Endothelial cell of umbilical vein (primary cell): ENCODE measurements at regions not wholly inside any gene's neighbourhood (a gene's known extent, or its start where the extent isn't known, plus 50 kb on each side); places are given as distances from the start of the nearest gene placed in this dataset.

Experiments
- BruUV-seq: library from RNA; stranded (reverse); fragments of 400-500 nt; replicated peaks from 2 replicates; lab custom pipeline; 2021; lab: Mats Ljungman, UMichigan
- CTCF ChIA-PET: fragments of 300-600, 350-600 bp; sonication (Branson Sonifier 250); formaldehyde crosslinking; loops from one replicate; lab custom pipeline; 2021; ENCODE audit warnings: antibody characterized with exemption, inconsistent platforms; lab: Charles Lee
- POLR2A ChIA-PET: fragments of 300-600, 350-600 bp; sonication (Branson Sonifier 250); formaldehyde crosslinking; loops from one replicate; lab custom pipeline; 2021; ENCODE audit warnings: antibody characterized with exemption, inconsistent platforms; lab: Charles Lee
- DNase-seq: peaks from one replicate; pipeline ENCODE4 v3.0.0-alpha.2; 2011; ENCODE audit warnings: low read depth, low spot score
- FAIRE-seq: peaks from 2 replicates; lab custom pipeline; 2011; peaks lifted over from hg19 to GRCh38; lab: Jason Lieb, UNC
- H2AFZ ChIP-seq: 2 replicates; pipeline ENCODE4 v1.6.0; 2012; ENCODE audit warnings: low read depth, low read length, control low read depth, inconsistent platforms
- H3K27ac ChIP-seq: 2 replicates; pipeline ENCODE4 v1.5.1; 2011; ENCODE audit warnings: low read depth, mild to moderate bottlenecking, control low read depth, low read length, moderate library complexity; ENCODE audit not compliant: insufficient read depth
- H3K27me3 ChIP-seq, 2 experiments: 2 replicates each; pipeline versions ENCODE4 v1.6.0 to v1.6.1; 2011; ENCODE audit warnings: low read length in 2 of 2, mixed read lengths in 1 of 2; ENCODE audit not compliant: control insufficient read depth in 2 of 2, insufficient read depth in 2 of 2
- H3K36me3 ChIP-seq, 2 experiments: 2 replicates in 1 of 2; 3 replicates in 1 of 2; pipeline ENCODE4 v1.5.1; 2011; ENCODE audit warnings: low read length in 2 of 2, mild to moderate bottlenecking in 1 of 2, moderate library complexity in 1 of 2; ENCODE audit not compliant: control insufficient read depth in 2 of 2, insufficient read depth in 2 of 2; ENCODE audit errors: extremely low read depth in 1 of 2
- H3K4me1 ChIP-seq: 3 replicates; pipeline ENCODE4 v1.5.1; 2011; ENCODE audit warnings: mild to moderate bottlenecking, low read length; ENCODE audit not compliant: control insufficient read depth, insufficient read depth; ENCODE audit errors: extremely low read depth
- H3K4me2 ChIP-seq: 2 replicates; pipeline ENCODE4 v1.6.1; 2011; ENCODE audit warnings: low read length, control low read depth, mixed read lengths; ENCODE audit not compliant: insufficient read depth
- H3K4me3 ChIP-seq, 3 experiments: fragments of 200-600 bp in 1 of 3; sonication (generic), shearing (Covaris generic) in 1 of 3; replicated peaks in 1 of 3; 2 replicates each; pipeline ENCODE4 v1.5.1; 2011 to 2016; ENCODE audit warnings: control low read depth in 3 of 3, low read length in 3 of 3, mild to moderate bottlenecking in 2 of 3, inconsistent platforms in 1 of 3, low read depth in 1 of 3, moderate library complexity in 1 of 3; ENCODE audit not compliant: insufficient read depth in 1 of 3
- H3K79me2 ChIP-seq: 2 replicates; pipeline ENCODE4 v1.6.0; 2012; ENCODE audit warnings: low read length, inconsistent platforms; ENCODE audit not compliant: control insufficient read depth, insufficient read depth
- H3K9ac ChIP-seq: replicated peaks from 2 replicates; pipeline ENCODE3; 2011; ENCODE audit warnings: low read length, control low read depth; ENCODE audit not compliant: insufficient read depth; ENCODE audit errors: extremely low read depth
- H3K9me1 ChIP-seq: replicated peaks from 3 replicates; pipeline ENCODE4 v1.6.0; 2011; ENCODE audit warnings: mild to moderate bottlenecking, low read length; ENCODE audit not compliant: control insufficient read depth, insufficient read depth; ENCODE audit errors: extremely low read depth
- H3K9me3 ChIP-seq: replicated peaks from 2 replicates; pipeline ENCODE4 v1.5.1; 2012; ENCODE audit warnings: low read length, inconsistent platforms; ENCODE audit not compliant: control insufficient read depth, insufficient read depth
- H4K20me1 ChIP-seq: replicated peaks from 2 replicates; pipeline ENCODE3; 2011; ENCODE audit warnings: mild to moderate bottlenecking, low read length; ENCODE audit not compliant: control insufficient read depth, insufficient read depth; ENCODE audit errors: extremely low read depth
- EZH2 ChIP-seq: IDR thresholded peaks from 2 replicates; pipeline ENCODE4 v1.6.1; 2012; ENCODE audit warnings: borderline replicate concordance, low read depth, mild to moderate bottlenecking, moderate library complexity, low read length, inconsistent platforms; ENCODE audit not compliant: severe bottlenecking
- FOS ChIP-seq: IDR thresholded peaks from 2 replicates; pipeline ENCODE4 v1.6.1; 2011; ENCODE audit warnings: mild to moderate bottlenecking, low read length, moderate library complexity, borderline replicate concordance; ENCODE audit not compliant: insufficient read depth
- GATA2 ChIP-seq: IDR thresholded peaks from 2 replicates; pipeline ENCODE4 v1.7.0; 2011; ENCODE audit warnings: low read depth, mild to moderate bottlenecking, moderate library complexity, mixed read lengths, low read length; ENCODE audit not compliant: insufficient read length, insufficient read depth
- JUN ChIP-seq: IDR thresholded peaks from 2 replicates; pipeline ENCODE4 v1.6.1; 2011; ENCODE audit warnings: borderline replicate concordance, low read depth; ENCODE audit not compliant: insufficient read length, insufficient read depth
- MYC ChIP-seq: IDR thresholded peaks from one replicate; pipeline ENCODE4 v1.6.1; 2011; ENCODE audit warnings: mild to moderate bottlenecking, low read depth, low read length
- POLR2A ChIP-seq: IDR thresholded peaks from 2 replicates; pipeline ENCODE4 v1.6.1; 2012; ENCODE audit warnings: low read depth, mild to moderate bottlenecking, control low read depth, low read length
- POLR2AphosphoS5 ChIP-seq: IDR thresholded peaks from 2 replicates; pipeline ENCODE4 v1.6.1; 2012; ENCODE audit warnings: low read depth, mild to moderate bottlenecking, control low read depth, low read length, moderate library complexity; ENCODE audit not compliant: insufficient read depth
- dilution Hi-C: fragments of 300-500 bp; cut with MboI; formaldehyde crosslinking; loops from one replicate; pipeline ENCODE4 v1.15.0; 2019; ENCODE audit warnings: low sequenced_read_pairs; ENCODE audit not compliant: extremely low pct_ligation_motif_present
- intact Hi-C: fragments of 100-400 bp; cut with micrococcal nuclease; formaldehyde crosslinking; loops from one replicate; pipeline ENCODE4 v1.10.0; 2022
- TF ChIP-seq, protein P1 (sequence below): IDR thresholded peaks from 2 replicates; pipeline ENCODE4 v1.6.1; 2011; ENCODE audit not compliant: insufficient read depth, insufficient read length

DNA sequence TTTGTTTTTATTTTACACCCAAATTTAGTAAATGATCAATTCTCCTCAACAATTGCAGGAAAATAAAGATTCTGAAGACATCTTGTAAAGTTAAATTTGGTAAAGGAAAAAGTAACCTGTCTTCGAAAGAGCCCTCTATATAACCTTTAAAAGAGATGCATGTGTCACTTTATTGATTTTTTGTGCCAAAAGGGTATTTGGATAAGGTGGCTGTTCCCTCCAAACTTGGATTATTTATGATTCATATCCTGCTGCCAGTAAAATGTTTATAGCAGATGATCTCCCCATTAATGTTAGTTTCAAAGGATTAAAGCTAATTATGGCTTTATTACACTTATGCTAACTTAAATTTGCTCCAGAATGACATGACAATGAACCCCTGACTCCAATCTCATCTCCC, 98.8 kb downstream of the DUSP6 start:
- Histone ChIP-seq H3K27ac (no peak overlapping the region), H3K9me1 (no peaks in the 10 kb centered on the region), H2AFZ (no peak overlapping the region), H3K4me3 (no peak overlapping the region), H3K4me2 (no peak overlapping the region), H4K20me1 (no peaks in the 10 kb centered on the region), H3K27me3 (no peaks in the 10 kb centered on the region), H3K9ac (no peak overlapping the region), H3K79me2 (no peaks in the 10 kb centered on the region), H3K9me3 (no peaks in the 10 kb centered on the region), H3K36me3 (no peaks in the 10 kb centered on the region), H3K4me1 (no peaks in the 10 kb centered on the region)
- FAIRE-seq (no peak), DNase-seq (no peak)
- dilution Hi-C loops = no loop called here
- no TSS peak for BruUV-seq
- CTCF ChIA-PET = no interaction called here
- intact Hi-C loops = no loop called here
- POLR2A ChIA-PET = no interaction called here
- no peak for TF ChIP-seq GATA2
- TF ChIP-seq POLR2AphosphoS5 = no peak
- no peak for TF ChIP-seq POLR2A
- peak; percentile 16 for TF ChIP-seq FOS
- no peak for TF ChIP-seq EZH2

DNA sequence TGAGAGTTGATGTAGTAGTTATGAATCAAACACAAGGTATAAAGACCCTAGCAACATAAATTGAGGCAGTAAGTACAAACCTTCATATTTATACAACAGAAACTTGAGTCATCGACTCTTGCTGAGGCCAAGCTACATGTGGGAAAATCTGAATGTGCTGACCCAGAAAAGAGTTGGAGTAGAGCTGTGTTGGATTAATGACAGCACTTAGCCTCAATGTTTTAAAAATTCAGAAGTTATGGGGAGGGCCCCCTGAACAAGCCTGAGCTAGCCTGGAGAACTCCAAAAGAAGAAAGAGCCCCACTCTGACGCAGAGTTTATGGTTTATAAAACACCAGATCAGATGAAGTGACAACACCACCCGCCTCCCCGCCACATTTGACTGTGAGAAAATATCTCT, 100.0 kb downstream of the DUSP6 start:
- no peak for DNase-seq

More for the DNA sequence above, 100.0 kb downstream of the DUSP6 start:
- no peak for FAIRE-seq
- no TSS peak for BruUV-seq
- H3K79me2 ChIP-seq = no peaks in the 10 kb centered on the region
- H3K27me3 ChIP-seq = no peaks in the 10 kb centered on the region
- H3K9ac ChIP-seq = no peak overlapping the region
- TF ChIP-seq POLR2AphosphoS5 (no peak), MYC (no peak), JUN (no peak), POLR2A (no peak), EZH2 (no peak), GATA2 (no peak)
- TF ChIP-seq, protein P1, sequence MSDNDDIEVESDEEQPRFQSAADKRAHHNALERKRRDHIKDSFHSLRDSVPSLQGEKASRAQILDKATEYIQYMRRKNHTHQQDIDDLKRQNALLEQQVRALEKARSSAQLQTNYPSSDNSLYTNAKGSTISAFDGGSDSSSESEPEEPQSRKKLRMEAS = no peak
- ChIA-PET POLR2A (no interaction called here), CTCF (no interaction called here)
- no peaks in the 10 kb centered on the region for H3K9me1 ChIP-seq
- no peak overlapping the region for H3K4me3 ChIP-seq
- H3K9me3 ChIP-seq = no peaks in the 10 kb centered on the region
- no peaks in the 10 kb centered on the region for H4K20me1 ChIP-seq
- H2AFZ ChIP-seq = no peak overlapping the region
- no peaks in the 10 kb centered on the region for H3K4me1 ChIP-seq
- intact Hi-C loops (no loop called here), dilution Hi-C loops (no loop called here)
- H3K4me2 ChIP-seq = no peak overlapping the region
- no peaks in the 10 kb centered on the region for H3K36me3 ChIP-seq
- H3K27ac ChIP-seq = no peak overlapping the region
